GM19240 (cell line): ENCODE measurements at regions not wholly inside any gene's neighbourhood (a gene's known extent, or its start where the extent isn't known, plus 50 kb on each side); places are given as distances from the start of the nearest gene placed in this dataset.
"Not testable (repeated sequence)": the region's sequence is repeated elsewhere in the genome, so short reads cannot be mapped to it uniquely, and the experiment has no call there.

Experiments used
- DNase-seq: peaks from one replicate; pipeline ENCODE4 v3.0.0; 2011; ENCODE audit warnings: low spot score; ENCODE audit not compliant: insufficient read length

DNA sequence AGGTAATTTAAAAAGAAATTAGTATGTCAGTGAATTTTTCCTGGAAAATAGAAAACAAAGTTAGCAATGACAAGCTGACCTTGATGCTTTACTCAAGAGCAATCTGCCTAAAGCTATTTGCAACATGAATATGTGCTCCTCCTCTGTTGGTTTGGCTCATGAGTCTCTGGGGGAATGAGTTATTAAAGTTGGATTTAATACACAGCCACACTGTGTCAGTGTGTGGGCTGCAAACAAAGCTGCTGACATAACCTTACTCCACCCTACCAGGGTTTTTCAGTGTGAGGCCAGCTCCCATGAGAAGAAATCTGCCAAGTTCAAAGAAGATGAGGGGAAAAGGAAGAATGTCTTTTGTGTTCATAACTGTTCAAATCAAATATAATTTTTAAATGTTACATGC is 280.5 kb downstream of the TLL1 start:
- no peak for DNase-seq

GRCh38 chr4:166162327-166162726 is 289.3 kb downstream of the TLL1 start:
- no peak for DNase-seq

GRCh38 chr4:166165829-166166420 is 292.9 kb downstream of the TLL1 start:
- no peak for DNase-seq

DNA sequence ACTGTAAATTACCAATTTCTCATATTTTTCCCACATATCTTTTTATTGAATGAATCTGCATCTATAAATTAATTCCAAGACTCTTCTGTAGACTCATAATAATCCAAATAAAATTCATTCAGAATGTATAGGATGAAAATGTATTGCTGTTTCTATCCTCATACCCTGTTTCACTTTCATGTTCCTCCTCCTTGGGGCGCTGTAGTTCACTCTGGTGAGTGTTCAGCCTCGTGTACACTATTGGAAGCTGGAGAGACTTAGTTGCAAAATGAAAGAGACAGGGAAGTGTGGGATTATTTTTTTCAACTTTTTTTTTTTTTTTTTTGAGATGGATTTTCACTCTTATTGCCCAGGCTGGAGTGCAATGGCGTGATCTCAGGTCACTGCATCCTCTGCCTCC is 296.1 kb downstream of the TLL1 start:
- no peak for DNase-seq

DNA sequence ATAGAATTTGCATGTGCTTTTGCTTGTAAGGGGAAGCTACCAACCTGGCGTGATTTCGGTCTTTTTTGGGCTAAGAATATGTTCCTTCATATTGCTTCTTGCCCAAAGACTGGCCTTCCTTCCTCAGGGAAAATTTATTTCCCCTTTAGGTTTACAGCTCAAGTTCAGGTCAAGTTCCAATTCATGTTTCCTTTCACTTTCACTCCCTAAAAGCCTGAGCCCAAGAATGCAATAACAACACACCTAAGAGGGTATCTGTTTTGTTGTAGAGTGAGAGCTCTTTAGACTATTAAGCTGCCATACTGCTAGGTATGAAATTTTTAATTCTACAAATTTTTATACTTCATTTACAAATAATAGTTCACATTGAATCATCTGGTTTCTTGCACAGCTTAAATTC is 299.6 kb downstream of the TLL1 start:
- no peak for DNase-seq

GRCh38 chr4:166174717-166175490 is 301.9 kb downstream of the TLL1 start:
- DNase-seq = no peak

DNA sequence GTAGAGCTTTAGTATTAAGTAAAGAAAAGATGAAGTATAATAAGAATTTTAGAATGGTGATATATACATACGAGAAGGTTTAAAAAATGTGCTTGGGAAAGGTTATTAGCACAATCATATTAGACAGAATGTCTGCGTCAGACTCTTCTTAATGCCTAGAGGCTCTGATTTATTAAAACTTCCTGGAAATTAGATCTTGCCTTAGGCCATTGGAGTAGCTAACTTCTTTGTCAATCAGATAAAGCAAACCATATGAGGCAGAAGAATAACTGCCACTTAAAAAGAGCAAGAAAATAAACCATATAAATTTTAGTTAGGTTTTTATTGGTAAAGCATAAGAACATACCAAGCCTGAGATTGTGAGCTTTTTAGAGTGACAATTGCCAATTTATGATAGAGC is 309.1 kb downstream of the TLL1 start:
- no peak for DNase-seq

- no peak for DNase-seq
Measured at GRCh38 chr4:166195101-166195500, 322.1 kb downstream of the TLL1 start.

GRCh38 chr4:166197166-166197565 is 324.1 kb downstream of the TLL1 start:
- DNase-seq = no peak

- no peak for DNase-seq
Measured at GRCh38 chr4:166198041-166198440, 325.0 kb downstream of the TLL1 start.

DNA sequence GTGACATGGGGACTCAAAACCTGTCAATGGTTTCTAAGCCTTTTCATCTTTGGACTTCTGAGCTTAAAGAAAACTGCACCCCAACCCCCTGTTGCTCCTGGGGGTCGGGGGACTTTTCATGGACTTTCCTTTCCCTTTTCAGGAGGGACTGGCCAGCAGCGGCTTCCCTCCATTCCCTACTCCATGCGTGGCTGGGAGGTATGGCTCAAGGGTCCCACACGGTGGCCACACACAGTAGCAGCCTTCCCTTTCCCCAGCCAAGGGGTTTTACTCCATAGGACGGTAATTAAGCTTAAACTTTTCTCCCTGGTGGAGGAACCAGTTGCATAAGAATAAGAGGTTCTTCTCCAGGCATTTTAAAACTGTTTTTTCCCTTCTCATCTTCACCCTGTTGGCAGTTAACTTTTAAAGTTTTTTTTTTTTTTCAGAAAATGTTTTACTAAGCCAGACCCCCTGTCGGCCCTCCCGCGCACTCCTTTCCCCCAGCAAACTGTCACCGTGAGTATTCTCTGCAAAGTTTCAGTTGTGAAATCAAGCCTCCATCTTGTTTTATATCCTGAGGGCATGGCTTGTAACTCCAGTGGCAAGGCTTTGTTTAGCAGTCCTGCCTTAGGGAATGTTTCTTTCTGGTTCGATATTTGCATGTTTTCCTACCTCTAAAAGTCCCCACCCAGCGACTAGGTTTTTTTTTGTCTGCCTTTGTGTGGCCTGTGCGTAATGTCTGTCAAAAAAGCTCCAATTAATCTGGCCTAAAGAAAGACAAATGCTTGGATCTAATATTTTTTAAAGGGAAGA is 325.7 kb downstream of the TLL1 start:
- DNase-seq = no peak

DNA sequence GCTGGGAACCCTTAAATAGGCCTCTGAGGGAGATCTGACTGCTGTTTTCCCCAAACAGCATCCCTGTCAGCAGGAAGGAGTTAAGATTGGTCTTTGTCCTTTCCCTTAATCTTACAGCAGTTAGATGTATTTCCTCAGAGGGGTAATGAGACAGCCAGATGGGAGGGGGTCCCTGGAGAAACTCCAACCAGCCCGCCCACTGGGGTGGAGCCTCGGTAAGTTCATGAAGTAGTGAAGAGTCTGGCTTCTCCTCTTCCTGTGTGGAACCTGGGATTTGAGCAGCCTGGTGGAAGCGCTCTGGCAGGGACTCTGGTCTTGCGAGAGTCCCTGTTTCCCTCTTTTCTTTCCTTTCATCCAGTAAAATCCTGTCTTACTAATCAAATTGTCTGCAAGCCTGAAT is 330.0 kb downstream of the TLL1 start:
- no peak for DNase-seq

DNA sequence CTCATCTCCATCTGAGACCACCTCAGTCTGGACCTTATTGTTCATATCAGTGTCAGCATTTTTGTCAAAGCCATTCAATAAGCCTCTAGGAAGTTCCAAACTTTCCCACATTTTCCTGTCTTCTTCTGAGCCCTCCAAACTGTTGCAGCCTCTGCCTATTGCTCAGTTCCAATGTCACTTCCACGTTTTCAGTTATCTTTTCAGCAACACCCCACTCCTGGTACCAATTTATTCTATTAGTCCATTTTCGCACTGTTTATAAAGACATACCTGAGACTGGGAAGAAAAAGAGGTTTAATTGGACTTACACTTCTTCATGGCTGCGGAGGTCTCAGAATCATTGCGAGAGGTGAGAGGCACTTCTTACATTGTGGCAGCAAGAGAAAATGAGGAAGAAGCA is 339.3 kb downstream of the TLL1 start:
- DNase-seq = not testable (repeated sequence)

DNA sequence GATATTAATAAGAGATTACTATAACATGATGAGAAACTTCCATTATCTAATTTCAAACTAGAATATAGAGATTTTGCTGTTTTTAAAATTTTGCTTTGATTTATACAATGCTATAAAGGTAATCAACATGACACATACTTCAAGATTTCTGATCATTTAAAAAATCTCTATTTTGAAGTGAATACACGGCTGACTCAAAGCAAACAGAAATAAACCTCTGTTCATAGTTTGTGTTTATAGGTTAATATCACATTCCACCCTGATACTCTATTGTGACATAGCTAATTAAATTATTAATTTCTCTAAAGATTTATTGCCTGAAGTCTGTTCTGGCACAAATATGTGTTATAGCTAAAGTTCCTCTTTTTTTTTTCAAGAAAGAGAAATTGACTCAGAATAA is 349.2 kb downstream of the TLL1 start:
- DNase-seq = no peak

- DNase-seq = no peak
Measured at GRCh38 chr4:166228112-166228511, 355.1 kb downstream of the TLL1 start.

- DNase-seq = no peak
Measured at GRCh38 chr4:166229799-166230198, 356.8 kb downstream of the TLL1 start.

- no peak for DNase-seq
Measured at GRCh38 chr4:166230841-166231240, 357.8 kb downstream of the TLL1 start.

GRCh38 chr4:166239354-166239753 is 366.3 kb downstream of the TLL1 start:
- DNase-seq = no peak

DNA sequence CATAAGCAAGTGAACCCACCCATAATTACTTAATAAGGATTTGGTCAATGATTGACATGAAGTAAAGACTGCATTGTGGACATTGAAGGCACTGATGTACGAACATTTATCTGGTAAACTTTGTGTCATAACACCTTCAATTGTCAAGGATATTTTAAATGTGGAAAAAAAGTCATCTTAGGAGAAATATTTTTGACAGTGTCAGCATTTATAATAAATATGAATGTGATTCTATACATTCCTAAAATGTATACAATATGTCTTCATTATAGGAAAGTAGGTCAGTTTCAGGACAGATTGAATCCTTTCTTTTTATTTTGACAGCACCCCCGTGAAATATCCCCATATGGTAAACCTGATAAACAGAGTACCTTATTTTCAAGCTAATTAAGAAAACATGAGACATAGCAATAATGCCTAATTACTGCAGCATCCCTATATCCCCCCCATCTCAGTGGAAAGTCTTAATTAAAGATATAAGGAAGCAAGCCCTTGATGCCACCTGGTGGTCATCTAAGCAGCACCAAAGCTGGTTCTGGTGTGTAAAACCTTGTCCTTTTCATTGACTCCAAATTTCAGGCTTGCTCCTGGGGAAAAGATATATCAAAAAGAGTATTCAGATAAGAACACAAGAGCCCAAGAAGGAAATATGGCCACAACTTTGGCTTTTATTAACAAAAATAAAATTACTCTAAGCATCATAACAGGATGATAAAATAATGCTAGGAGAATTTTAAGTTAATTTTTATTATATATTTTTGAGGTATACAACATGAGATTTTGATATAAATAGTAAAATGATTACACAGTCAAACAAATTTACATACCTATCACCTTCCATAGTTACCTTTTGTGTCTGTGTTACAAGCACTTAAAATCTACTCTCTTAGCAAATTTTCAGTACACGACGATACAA is 379.7 kb downstream of the TLL1 start:
- no peak for DNase-seq

- no peak for DNase-seq
Measured at GRCh38 chr4:166257276-166257675, 384.2 kb downstream of the TLL1 start.

- DNase-seq = no peak
Measured at GRCh38 chr4:166257891-166258290, 384.9 kb downstream of the TLL1 start.
